CD14-positive monocyte (primary cell): ENCODE measurements at regions not wholly inside any gene's neighbourhood (a gene's known extent, or its start where the extent isn't known, plus 50 kb on each side); places are given as distances from the start of the nearest gene placed in this dataset.

ENCODE experiments used
- DNase-seq, 3 donors: peaks; one replicate each; pipeline ENCODE4 v3.0.0-alpha.2; 2011 to 2022
- H2AFZ ChIP-seq: 2 replicates; pipeline ENCODE4 v1.6.0; 2012; ENCODE audit warnings: mild to moderate bottlenecking, low read depth, low read length, inconsistent platforms; ENCODE audit not compliant: insufficient read depth, poor library complexity, severe bottlenecking
- H3K27ac ChIP-seq, 2 donors: 1 replicate in 1 of 2; 2 replicates in 1 of 2; pipeline ENCODE4 v1.5.1; 2012 to 2013; ENCODE audit warnings: low read length in 2 of 2, control low read depth in 1 of 2, inconsistent platforms in 1 of 2, low read depth in 1 of 2, mild to moderate bottlenecking in 1 of 2
- H3K27me3 ChIP-seq, 2 donors: one replicate each; pipeline versions ENCODE4 v1.6.0 to v1.6.1; 2011 to 2013; ENCODE audit warnings: low read length in 2 of 2; ENCODE audit not compliant: control insufficient read depth in 2 of 2, insufficient read depth in 2 of 2
- H3K36me3 ChIP-seq, 2 donors: replicated peaks in 1 of 2; 1 replicate in 1 of 2; 2 replicates in 1 of 2; pipeline versions ENCODE4 v1.5.1 to v1.6.1; 2012 to 2013; ENCODE audit warnings: low read length in 2 of 2, control low read depth in 1 of 2, inconsistent platforms in 1 of 2, mild to moderate bottlenecking in 1 of 2; ENCODE audit not compliant: insufficient read depth in 2 of 2, control insufficient read depth in 1 of 2
- H3K4me1 ChIP-seq, 2 donors: 1 replicate in 1 of 2; 2 replicates in 1 of 2; pipeline versions ENCODE4 v1.5.1 to v1.6.1; 2012 to 2013; ENCODE audit warnings: low read length in 2 of 2, control low read depth in 1 of 2, inconsistent platforms in 1 of 2, mild to moderate bottlenecking in 1 of 2, moderate library complexity in 1 of 2; ENCODE audit not compliant: insufficient read depth in 2 of 2, control insufficient read depth in 1 of 2
- H3K4me2 ChIP-seq: replicated peaks from 2 replicates; pipeline ENCODE3; 2012; ENCODE audit warnings: low read length, moderate library complexity, mild to moderate bottlenecking; ENCODE audit not compliant: poor library complexity, severe bottlenecking; ENCODE audit errors: extremely low read depth
- H3K4me3 ChIP-seq, 3 experiments: fragments of 200-600 bp in 1 of 3; sonication (generic) in 1 of 3; replicated peaks in 1 of 3; 1 replicate in 2 of 3; 2 replicates in 1 of 3; pipeline ENCODE4 v1.5.1; 2011 to 2013; ENCODE audit warnings: low read length in 3 of 3, mild to moderate bottlenecking in 3 of 3, control low read depth in 2 of 3, low read depth in 2 of 3, inconsistent platforms in 1 of 3, moderate library complexity in 1 of 3
- H3K79me2 ChIP-seq: 2 replicates; pipeline ENCODE4 v1.6.0; 2012; ENCODE audit warnings: mild to moderate bottlenecking, control low read depth, inconsistent platforms, low read length, moderate library complexity; ENCODE audit not compliant: insufficient read depth
- H3K9ac ChIP-seq: 2 replicates; pipeline ENCODE4 v1.6.0; 2017; ENCODE audit warnings: low read length, mild to moderate bottlenecking; ENCODE audit not compliant: insufficient read depth, poor library complexity, severe bottlenecking
- H3K9me3 ChIP-seq, 2 donors: replicated peaks in 1 of 2; 1 replicate in 1 of 2; 2 replicates in 1 of 2; pipeline versions ENCODE4 v1.5.1 to v1.6.1; 2012 to 2013; ENCODE audit warnings: low read length in 2 of 2, control low read depth in 1 of 2; ENCODE audit not compliant: control insufficient read depth in 1 of 2, insufficient read depth in 1 of 2
- H4K20me1 ChIP-seq: 2 replicates; pipeline ENCODE4 v1.6.0; 2012; ENCODE audit warnings: mild to moderate bottlenecking, low read length, control low read depth, moderate library complexity; ENCODE audit not compliant: insufficient read depth
- H3K27ac Mint-ChIP-seq, 7 donors: one replicate each; pipeline ENCODE4 v1.8.0; 2020; ENCODE audit warnings: mild to moderate bottlenecking in 7 of 7, mixed read lengths in 7 of 7, moderate library complexity in 6 of 7, inconsistent platforms in 2 of 7
- H3K27me3 Mint-ChIP-seq, 3 donors: one replicate each; pipeline ENCODE4 v1.8.0; 2021 to 2022; ENCODE audit warnings: low read depth in 3 of 3, mild to moderate bottlenecking in 3 of 3, mixed read lengths in 3 of 3, moderate library complexity in 3 of 3, inconsistent platforms in 1 of 3
- H3K36me3 Mint-ChIP-seq, 2 donors: one replicate each; pipeline ENCODE4 v1.8.0; 2020; ENCODE audit warnings: mixed read lengths in 2 of 2, inconsistent platforms in 1 of 2, mild to moderate bottlenecking in 1 of 2
- H3K4me1 Mint-ChIP-seq: one replicate; pipeline ENCODE4 v1.8.0; 2020; ENCODE audit warnings: mild to moderate bottlenecking, mixed read lengths
- H3K4me3 Mint-ChIP-seq, 2 donors: one replicate each; pipeline ENCODE4 v1.8.0; 2020; ENCODE audit warnings: mild to moderate bottlenecking in 2 of 2, mixed read lengths in 2 of 2, moderate library complexity in 1 of 2
- H3K9me3 Mint-ChIP-seq, 7 donors: one replicate each; pipeline ENCODE4 v1.8.0; 2020 to 2022; ENCODE audit warnings: mixed read lengths in 7 of 7, mild to moderate bottlenecking in 6 of 7, moderate library complexity in 6 of 7, inconsistent platforms in 2 of 7
- CTCF ChIP-seq: fragments of 200-600 bp; IDR thresholded peaks from one replicate; pipeline ENCODE4 v1.8.0; 2022; ENCODE audit warnings: antibody characterized with exemption, mild to moderate bottlenecking
- WGBS: methylation state at CpG from one replicate; pipeline ENCODE4 v1.1.5; 2013; ENCODE audit warnings: missing lambda C conversion rate; ENCODE audit not compliant: insufficient coverage; 5-methylcytosine and 5-hydroxymethylcytosine counted together
- intact Hi-C, 2 donors: fragments of 100-400 bp; cut with micrococcal nuclease; formaldehyde crosslinking; loops; one replicate each; pipeline versions ENCODE4 v1.15.0 to v1.15.1; 2023

GRCh38 chr13:29975283-29975682, 124.9 kb upstream of the UBL3 start:
- no peak for DNase-seq
- intact Hi-C loops: no loop called here
- H3K27ac ChIP-seq: no peak overlapping the region
- WGBS: no CpG with 5 or more reads among the region's 1 CpG
- no peaks in the 10 kb centered on the region for H3K27me3 ChIP-seq
- Mint-ChIP-seq H3K36me3 (no peaks in the 10 kb centered on the region), H3K4me3 (no peak overlapping the region), H3K9me3 (peaks cover 0 to 5% (median 0%) of the 10 kb centered on the region in 7 donors), H3K27me3 (no peaks in the 10 kb centered on the region), H3K4me1 (no peaks in the 10 kb centered on the region), H3K27ac (no peak overlapping the region)
- H3K4me1 ChIP-seq: no peaks in the 10 kb centered on the region
- H3K79me2 ChIP-seq: no peaks in the 10 kb centered on the region
- no peak for TF ChIP-seq CTCF
- H2AFZ ChIP-seq: no peak overlapping the region
- no peaks in the 10 kb centered on the region for H3K9me3 ChIP-seq
- no peaks in the 10 kb centered on the region for H4K20me1 ChIP-seq
- no peak overlapping the region for H3K9ac ChIP-seq
- no peak overlapping the region for H3K4me2 ChIP-seq
- H3K4me3 ChIP-seq: no peak overlapping the region
- H3K36me3 ChIP-seq: no peaks in the 10 kb centered on the region

- no peak overlapping the region for H3K4me2 ChIP-seq
- H3K79me2 ChIP-seq: no peaks in the 10 kb centered on the region
- H2AFZ ChIP-seq: no peak overlapping the region
- H3K4me1 Mint-ChIP-seq: no peaks in the 10 kb centered on the region
- no peak overlapping the region for H3K27ac Mint-ChIP-seq
- no peaks in the 10 kb centered on the region for H3K27me3 ChIP-seq
- 93% methylated on average over 4 of the region's 5 CpGs for WGBS
- intact Hi-C loops: no loop called here
- H3K9ac ChIP-seq: no peak overlapping the region
- H3K36me3 ChIP-seq: no peaks in the 10 kb centered on the region
- H3K9me3 Mint-ChIP-seq: peaks cover 2 to 14% (median 6%) of the 10 kb centered on the region in 7 donors
- H3K4me3 ChIP-seq: no peak overlapping the region
- H3K9me3 ChIP-seq: peaks cover 3 to 9% of the 10 kb centered on the region in 2 donors
- H3K36me3 Mint-ChIP-seq: no peaks in the 10 kb centered on the region
- no peak for DNase-seq
- no peaks in the 10 kb centered on the region for H4K20me1 ChIP-seq
- no peaks in the 10 kb centered on the region for H3K4me1 ChIP-seq
- H3K27ac ChIP-seq: no peak overlapping the region
- H3K4me3 Mint-ChIP-seq: no peak overlapping the region
- no peak for TF ChIP-seq CTCF
- H3K27me3 Mint-ChIP-seq: peaks cover 0 to 6% (median 0%) of the 10 kb centered on the region in 3 donors
Measured at GRCh38 chr13:29969286-29969685, 118.9 kb upstream of the UBL3 start.
